ENCODE measurements at regions not wholly inside any gene's neighbourhood (a gene's known extent, or its start where the extent isn't known, plus 50 kb on each side); places are given as distances from the start of the nearest gene placed in this dataset.
"Not testable (repeated sequence)": the region's sequence is repeated elsewhere in the genome, so short reads cannot be mapped to it uniquely, and the experiment has no call there.

- H3K4me2 ChIP-seq (ENCODE audit: low read length); H3K9me3 ChIP-seq (ENCODE audit: low read length); H3K27me3 ChIP-seq (ENCODE audit: insufficient read depth, low read length); H3K36me3 ChIP-seq (ENCODE audit: insufficient read depth, low read length); H3K4me3 ChIP-seq (ENCODE audit: low read depth, low read length, poor library complexity, severe bottlenecking); H3F3A ChIP-seq (ENCODE audit: insufficient read depth, low read length); H3K79me2 ChIP-seq (ENCODE audit: insufficient read depth, low read length); H3K9me2 ChIP-seq (ENCODE audit: low read depth, low read length); H2AFZ ChIP-seq (ENCODE audit: low read length); H4K20me1 ChIP-seq (ENCODE audit: insufficient read depth, low read length); H3K9ac ChIP-seq (ENCODE audit: low read length); H3K4me1 ChIP-seq (ENCODE audit: insufficient read depth, low read length, severe bottlenecking); H3K27ac ChIP-seq (ENCODE audit: low read depth, low read length, poor library complexity, severe bottlenecking): not testable (repeated sequence)
Observed at GRCh38 chr4:52157071-52157470, 106.0 kb downstream of the SPATA18 start.

GRCh38 chr4:52157641-52158316 lies 106.7 kb downstream of the SPATA18 start:
- H3K27ac ChIP-seq (ENCODE audit: low read depth, low read length, poor library complexity, severe bottlenecking), result no peak overlapping the region
- TF ChIP-seq CTCF (IDR thresholded peaks at IDR 0.05; ENCODE audit: low read length) (no peak), EZH2 (IDR thresholded peaks at IDR 0.05; ENCODE audit: borderline replicate concordance, low read length) (no peak)
- no peaks in the 10 kb centered on the region for H3K9me2 ChIP-seq (ENCODE audit: low read depth, low read length)
- H3K9me3 ChIP-seq (ENCODE audit: low read length), result no peaks in the 10 kb centered on the region
- no peaks in the 10 kb centered on the region for H3K27me3 ChIP-seq (ENCODE audit: insufficient read depth, low read length)
- no peaks in the 10 kb centered on the region for H3K4me1 ChIP-seq (ENCODE audit: insufficient read depth, low read length, severe bottlenecking)
- no peak overlapping the region for H3K4me2 ChIP-seq (ENCODE audit: low read length)
- H2AFZ ChIP-seq (ENCODE audit: low read length), result no peak overlapping the region
- H3K36me3 ChIP-seq (ENCODE audit: insufficient read depth, low read length), result no peaks in the 10 kb centered on the region
- H3K9ac ChIP-seq (ENCODE audit: low read length), result no peak overlapping the region
- no peaks in the 10 kb centered on the region for H3K79me2 ChIP-seq (ENCODE audit: insufficient read depth, low read length)
- H3F3A ChIP-seq (ENCODE audit: insufficient read depth, low read length), result no peaks in the 10 kb centered on the region
- H3K4me3 ChIP-seq (ENCODE audit: low read depth, low read length, poor library complexity, severe bottlenecking), result no peak overlapping the region
- H4K20me1 ChIP-seq (ENCODE audit: insufficient read depth, low read length), result no peaks in the 10 kb centered on the region

GRCh38 chr4:52160859-52161258 lies 109.8 kb downstream of the SPATA18 start:
- H4K20me1 ChIP-seq (ENCODE audit: insufficient read depth, low read length), result no peaks in the 10 kb centered on the region
- no peak overlapping the region for H3K27ac ChIP-seq (ENCODE audit: low read depth, low read length, poor library complexity, severe bottlenecking)
- no peaks in the 10 kb centered on the region for H3K9me2 ChIP-seq (ENCODE audit: low read depth, low read length)
- H3K36me3 ChIP-seq (ENCODE audit: insufficient read depth, low read length), result no peaks in the 10 kb centered on the region
- H3K4me2 ChIP-seq (ENCODE audit: low read length), result no peak overlapping the region
- no peaks in the 10 kb centered on the region for H3K9me3 ChIP-seq (ENCODE audit: low read length)
- H3F3A ChIP-seq (ENCODE audit: insufficient read depth, low read length), result no peaks in the 10 kb centered on the region
- H2AFZ ChIP-seq (ENCODE audit: low read length), result no peak overlapping the region
- no peak overlapping the region for H3K4me3 ChIP-seq (ENCODE audit: low read depth, low read length, poor library complexity, severe bottlenecking)
- no peaks in the 10 kb centered on the region for H3K79me2 ChIP-seq (ENCODE audit: insufficient read depth, low read length)
- no peaks in the 10 kb centered on the region for H3K4me1 ChIP-seq (ENCODE audit: insufficient read depth, low read length, severe bottlenecking)
- no peak overlapping the region for H3K9ac ChIP-seq (ENCODE audit: low read length)
- no peak for TF ChIP-seq CTCF (IDR thresholded peaks at IDR 0.05; ENCODE audit: low read length)
- TF ChIP-seq EZH2 (IDR thresholded peaks at IDR 0.05; ENCODE audit: borderline replicate concordance, low read length), result no peak
- H3K27me3 ChIP-seq (ENCODE audit: insufficient read depth, low read length), result no peaks in the 10 kb centered on the region

- no peaks in the 10 kb centered on the region for H3K27me3 ChIP-seq (ENCODE audit: insufficient read depth, low read length)
Observed at GRCh38 chr4:52164116-52164515, 113.0 kb downstream of the SPATA18 start.

More at GRCh38 chr4:52164116-52164515, 113.0 kb downstream of the SPATA18 start:
- Histone ChIP-seq H3K36me3 (ENCODE audit: insufficient read depth, low read length) (no peaks in the 10 kb centered on the region), H3K9me3 (ENCODE audit: low read length) (no peaks in the 10 kb centered on the region), H4K20me1 (ENCODE audit: insufficient read depth, low read length) (no peaks in the 10 kb centered on the region), H3K9me2 (ENCODE audit: low read depth, low read length) (no peaks in the 10 kb centered on the region), H3K79me2 (ENCODE audit: insufficient read depth, low read length) (no peaks in the 10 kb centered on the region), H3K4me2 (ENCODE audit: low read length) (no peak overlapping the region), H3K4me1 (ENCODE audit: insufficient read depth, low read length, severe bottlenecking) (no peaks in the 10 kb centered on the region), H2AFZ (ENCODE audit: low read length) (no peak overlapping the region), H3F3A (ENCODE audit: insufficient read depth, low read length) (no peaks in the 10 kb centered on the region), H3K27ac (ENCODE audit: low read depth, low read length, poor library complexity, severe bottlenecking) (no peak overlapping the region), H3K9ac (ENCODE audit: low read length) (no peak overlapping the region), H3K4me3 (ENCODE audit: low read depth, low read length, poor library complexity, severe bottlenecking) (no peak overlapping the region)
- TF ChIP-seq CTCF (IDR thresholded peaks at IDR 0.05; ENCODE audit: low read length), result no peak
